Activated T-helper 17 cell treated with anti-CD3 and anti-CD28 coated beads, Interleukin-2, amount 50 U/mL, for 72 hours (primary cell): ENCODE measurements at regions not wholly inside any gene's neighbourhood (a gene's known extent, or its start where the extent isn't known, plus 50 kb on each side); places are given as distances from the start of the nearest gene placed in this dataset.
"Not testable (repeated sequence)": the region's sequence is repeated elsewhere in the genome, so short reads cannot be mapped to it uniquely, and the experiment has no call there.

Experiments used
- ATAC-seq: fragments of 150-1000 bp; cut with Tn5 transposase; replicated peaks from 2 replicates; pipeline ENCODE4 v1.10.0; 2021; ENCODE audit warnings: mild to moderate bottlenecking, moderate library complexity
- H3K27ac Mint-ChIP-seq: one replicate; pipeline ENCODE4 v1.8.0; 2022; ENCODE audit warnings: mixed read lengths
- H3K27me3 Mint-ChIP-seq: one replicate; pipeline ENCODE4 v1.8.0; 2022; ENCODE audit warnings: mixed read lengths
- H3K36me3 Mint-ChIP-seq: one replicate; pipeline ENCODE4 v1.8.0; 2022; ENCODE audit warnings: low read depth, mild to moderate bottlenecking, mixed read lengths
- H3K4me1 Mint-ChIP-seq: one replicate; pipeline ENCODE4 v1.8.0; 2022; ENCODE audit warnings: mixed read lengths
- H3K4me3 Mint-ChIP-seq: one replicate; pipeline ENCODE4 v1.8.0; 2022; ENCODE audit warnings: mild to moderate bottlenecking, mixed read lengths
- H3K9me3 Mint-ChIP-seq: one replicate; pipeline ENCODE4 v1.8.0; 2022; ENCODE audit warnings: mixed read lengths

GRCh38 chr4:67412153-67412712 is 133.1 kb downstream of the CENPC start:
- H3K27ac Mint-ChIP-seq, H3K36me3 Mint-ChIP-seq: not testable (repeated sequence)

GRCh38 chr4:67403342-67403741 is 142.0 kb downstream of the CENPC start:
- no peaks in the 10 kb centered on the region for H3K27me3 Mint-ChIP-seq
- H3K27ac Mint-ChIP-seq: no peak overlapping the region
- H3K4me1 Mint-ChIP-seq: no peaks in the 10 kb centered on the region
- no peaks in the 10 kb centered on the region for H3K9me3 Mint-ChIP-seq
- no peak overlapping the region for H3K4me3 Mint-ChIP-seq
- ATAC-seq: no peak
- no peaks in the 10 kb centered on the region for H3K36me3 Mint-ChIP-seq

More at GRCh38 chr4:67412153-67412712, 133.1 kb downstream of the CENPC start:
- H3K4me1 Mint-ChIP-seq, H3K4me3 Mint-ChIP-seq, ATAC-seq: not testable (repeated sequence)
- peaks cover 23% of the 10 kb centered on the region for H3K9me3 Mint-ChIP-seq
- H3K27me3 Mint-ChIP-seq: peaks cover 14% of the 10 kb centered on the region

- Mint-ChIP-seq H3K27me3 (no peaks in the 10 kb centered on the region), H3K27ac (no peak overlapping the region), H3K36me3 (no peaks in the 10 kb centered on the region), H3K4me1 (no peaks in the 10 kb centered on the region), H3K9me3 (no peaks in the 10 kb centered on the region), H3K4me3 (no peak overlapping the region)
- no peak for ATAC-seq
Measured at GRCh38 chr4:67401902-67402301, 143.4 kb downstream of the CENPC start.

- Mint-ChIP-seq H3K4me3 (no peak overlapping the region), H3K27me3 (no peaks in the 10 kb centered on the region), H3K4me1 (no peaks in the 10 kb centered on the region), H3K36me3 (no peaks in the 10 kb centered on the region), H3K27ac (no peak overlapping the region), H3K9me3 (no peaks in the 10 kb centered on the region)
- ATAC-seq: no peak
Measured at GRCh38 chr4:67397931-67398330, 147.4 kb downstream of the CENPC start.

GRCh38 chr4:67397031-67397430 is 148.3 kb downstream of the CENPC start:
- H3K4me3 Mint-ChIP-seq: no peak overlapping the region
- H3K9me3 Mint-ChIP-seq: no peaks in the 10 kb centered on the region
- no peak overlapping the region for H3K27ac Mint-ChIP-seq
- H3K4me1 Mint-ChIP-seq: no peaks in the 10 kb centered on the region
- H3K36me3 Mint-ChIP-seq: no peaks in the 10 kb centered on the region
- no peaks in the 10 kb centered on the region for H3K27me3 Mint-ChIP-seq
- ATAC-seq: no peak

- peaks cover 6% of the 10 kb centered on the region for H3K27me3 Mint-ChIP-seq
- no peaks in the 10 kb centered on the region for H3K36me3 Mint-ChIP-seq
- no peak overlapping the region for H3K27ac Mint-ChIP-seq
- no peaks in the 10 kb centered on the region for H3K4me1 Mint-ChIP-seq
- ATAC-seq: no peak
- no peak overlapping the region for H3K4me3 Mint-ChIP-seq
- H3K9me3 Mint-ChIP-seq: no peaks in the 10 kb centered on the region
Measured at GRCh38 chr4:67396008-67396407, 149.3 kb downstream of the CENPC start.

- no peaks in the 10 kb centered on the region for H3K4me1 Mint-ChIP-seq
- H3K4me3 Mint-ChIP-seq: no peak overlapping the region
- H3K27me3 Mint-ChIP-seq: peaks cover 6% of the 10 kb centered on the region
- H3K36me3 Mint-ChIP-seq: no peaks in the 10 kb centered on the region
- no peak overlapping the region for H3K27ac Mint-ChIP-seq
- no peaks in the 10 kb centered on the region for H3K9me3 Mint-ChIP-seq
- no peak for ATAC-seq
Measured at GRCh38 chr4:67394879-67395278, 150.4 kb downstream of the CENPC start.

GRCh38 chr4:67393699-67394281 is 151.5 kb downstream of the CENPC start:
- H3K27ac Mint-ChIP-seq: no peak overlapping the region
- H3K4me3 Mint-ChIP-seq: no peak overlapping the region
- ATAC-seq: no peak
- H3K9me3 Mint-ChIP-seq: no peaks in the 10 kb centered on the region
- no peaks in the 10 kb centered on the region for H3K4me1 Mint-ChIP-seq
- H3K36me3 Mint-ChIP-seq: no peaks in the 10 kb centered on the region
- peaks cover 12% of the 10 kb centered on the region for H3K27me3 Mint-ChIP-seq

GRCh38 chr4:67393007-67393406 is 152.3 kb downstream of the CENPC start:
- no peak overlapping the region for H3K4me3 Mint-ChIP-seq
- H3K9me3 Mint-ChIP-seq: no peaks in the 10 kb centered on the region
- no peak overlapping the region for H3K27ac Mint-ChIP-seq
- H3K4me1 Mint-ChIP-seq: no peaks in the 10 kb centered on the region
- peaks cover 12% of the 10 kb centered on the region for H3K27me3 Mint-ChIP-seq
- H3K36me3 Mint-ChIP-seq: no peaks in the 10 kb centered on the region
- no peak for ATAC-seq

- not testable (repeated sequence) for H3K27ac Mint-ChIP-seq, H3K4me1 Mint-ChIP-seq, H3K9me3 Mint-ChIP-seq, H3K4me3 Mint-ChIP-seq, H3K36me3 Mint-ChIP-seq, ATAC-seq, H3K27me3 Mint-ChIP-seq
Measured at GRCh38 chr4:67381406-67381804, 163.9 kb downstream of the CENPC start.

- not testable (repeated sequence) for H3K27me3 Mint-ChIP-seq, ATAC-seq, H3K4me1 Mint-ChIP-seq, H3K27ac Mint-ChIP-seq, H3K36me3 Mint-ChIP-seq, H3K4me3 Mint-ChIP-seq, H3K9me3 Mint-ChIP-seq
Measured at GRCh38 chr4:67380702-67381405, 164.4 kb downstream of the CENPC start.

GRCh38 chr4:67380154-67380553 is 165.1 kb downstream of the CENPC start:
- no peaks in the 10 kb centered on the region for H3K4me1 Mint-ChIP-seq
- ATAC-seq: no peak
- H3K9me3 Mint-ChIP-seq: no peaks in the 10 kb centered on the region
- no peaks in the 10 kb centered on the region for H3K36me3 Mint-ChIP-seq
- no peak overlapping the region for H3K4me3 Mint-ChIP-seq
- H3K27me3 Mint-ChIP-seq: no peaks in the 10 kb centered on the region
- no peak overlapping the region for H3K27ac Mint-ChIP-seq

- ATAC-seq: no peak
- Mint-ChIP-seq H3K4me3 (no peak overlapping the region), H3K27me3 (peaks cover 6% of the 10 kb centered on the region)
Measured at GRCh38 chr4:67375291-67375690, 170.0 kb downstream of the CENPC start.

GRCh38 chr4:67371615-67372014 is 173.7 kb downstream of the CENPC start:
- Mint-ChIP-seq H3K4me1 (no peaks in the 10 kb centered on the region), H3K36me3 (no peaks in the 10 kb centered on the region), H3K4me3 (no peak overlapping the region), H3K27me3 (peaks cover 6% of the 10 kb centered on the region), H3K9me3 (no peaks in the 10 kb centered on the region), H3K27ac (no peak overlapping the region)
- no peak for ATAC-seq

More at GRCh38 chr4:67375291-67375690, 170.0 kb downstream of the CENPC start:
- H3K9me3 Mint-ChIP-seq: no peaks in the 10 kb centered on the region
- H3K4me1 Mint-ChIP-seq: no peaks in the 10 kb centered on the region
- H3K27ac Mint-ChIP-seq: no peak overlapping the region
- H3K36me3 Mint-ChIP-seq: no peaks in the 10 kb centered on the region

GRCh38 chr4:67366311-67366861 is 178.9 kb downstream of the CENPC start:
- Mint-ChIP-seq H3K4me3 (no peak overlapping the region), H3K9me3 (peaks cover 8% of the 10 kb centered on the region), H3K36me3 (no peaks in the 10 kb centered on the region), H3K27ac (no peak overlapping the region), H3K4me1 (no peaks in the 10 kb centered on the region), H3K27me3 (peaks cover 18% of the 10 kb centered on the region)
- ATAC-seq: no peak
